Hematopoietic multipotent progenitor cell treated with erythropoietin and hydrocortisone succinate and interleukin-3 and kit ligand, for 8 days (in vitro differentiated cells): ENCODE measurements at regions not wholly inside any gene's neighbourhood (a gene's known extent, or its start where the extent isn't known, plus 50 kb on each side); places are given as distances from the start of the nearest gene placed in this dataset.

ENCODE experiments used
- DNase-seq: peaks from one replicate; pipeline ENCODE4 v3.0.0-alpha.2; 2015

DNA sequence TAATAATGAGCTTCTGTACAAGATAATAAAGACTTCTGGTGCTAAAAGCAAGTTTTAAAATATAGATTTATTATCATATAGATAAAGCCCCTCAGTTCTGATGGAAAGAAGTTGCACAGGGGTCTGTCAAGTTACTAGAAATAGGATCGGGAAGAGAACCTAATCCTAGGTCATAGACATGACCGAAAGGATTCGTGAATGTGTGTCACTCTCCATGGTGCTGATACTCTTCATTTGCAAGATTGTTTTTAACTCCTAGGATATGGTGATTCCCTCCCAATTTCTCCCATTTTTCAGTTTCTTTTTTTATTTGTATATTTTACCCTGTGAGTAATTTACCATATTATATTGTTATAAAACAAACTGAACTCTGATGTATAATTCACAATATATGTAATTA is 58.9 kb upstream of the CTNNA2 start:
- no peak for DNase-seq

DNA sequence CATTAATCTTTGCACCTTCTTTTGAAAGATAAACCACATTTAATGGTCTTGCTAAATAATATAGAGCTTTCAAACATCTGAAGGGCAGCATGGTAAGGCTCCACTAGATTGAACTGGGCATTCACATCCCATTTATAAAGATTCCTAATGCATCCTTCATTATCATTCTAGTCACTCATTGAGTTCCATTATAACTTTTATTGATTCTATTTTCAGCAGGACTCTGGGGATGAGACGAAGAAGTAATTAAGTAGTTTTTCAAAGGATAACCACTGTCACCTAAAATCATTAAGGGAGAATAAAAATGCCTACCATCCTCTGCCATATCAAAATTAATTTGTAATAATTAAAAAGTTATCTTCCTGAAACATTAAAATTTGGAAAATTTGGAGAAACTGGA is 60.2 kb upstream of the CTNNA2 start:
- no peak for DNase-seq

DNA sequence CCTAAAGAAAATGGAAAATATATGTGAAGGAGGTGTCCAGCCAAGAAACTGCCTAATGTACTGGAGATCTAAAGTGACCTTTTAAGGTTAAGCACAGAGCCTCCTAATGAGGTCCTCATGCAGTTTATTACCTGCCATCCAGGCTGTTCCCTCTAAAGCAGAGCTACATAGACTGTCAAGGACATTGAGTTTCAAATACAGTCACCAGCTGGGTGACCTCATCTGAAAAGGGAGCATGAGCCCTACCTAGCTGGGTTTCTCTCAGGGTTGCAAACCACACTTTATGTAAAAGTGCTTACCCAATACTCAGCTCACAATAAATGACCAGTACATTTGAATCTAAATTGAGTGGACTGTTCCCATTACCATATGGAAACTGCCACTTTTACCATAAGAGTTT is 65.4 kb upstream of the CTNNA2 start:
- no peak for DNase-seq

DNA sequence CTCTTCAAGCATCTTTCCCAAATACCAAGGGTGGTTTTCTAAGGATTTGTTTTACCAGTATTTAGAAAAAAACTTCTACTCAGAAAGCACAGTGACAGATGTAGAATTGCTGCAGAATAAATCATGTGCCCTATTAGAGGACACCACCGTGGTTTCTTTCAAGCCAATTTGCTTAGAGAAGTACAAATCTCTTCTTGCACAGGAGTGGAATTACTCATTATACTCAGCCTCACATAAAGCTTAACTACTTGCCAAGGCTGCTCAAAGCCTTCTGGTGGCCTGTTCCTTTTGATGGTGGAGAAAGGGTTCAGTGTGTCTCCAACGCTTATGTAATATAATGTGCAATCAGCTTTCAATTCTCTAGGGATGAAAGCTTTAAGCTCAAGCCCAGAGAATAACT is 66.5 kb upstream of the CTNNA2 start:
- no peak for DNase-seq

DNA sequence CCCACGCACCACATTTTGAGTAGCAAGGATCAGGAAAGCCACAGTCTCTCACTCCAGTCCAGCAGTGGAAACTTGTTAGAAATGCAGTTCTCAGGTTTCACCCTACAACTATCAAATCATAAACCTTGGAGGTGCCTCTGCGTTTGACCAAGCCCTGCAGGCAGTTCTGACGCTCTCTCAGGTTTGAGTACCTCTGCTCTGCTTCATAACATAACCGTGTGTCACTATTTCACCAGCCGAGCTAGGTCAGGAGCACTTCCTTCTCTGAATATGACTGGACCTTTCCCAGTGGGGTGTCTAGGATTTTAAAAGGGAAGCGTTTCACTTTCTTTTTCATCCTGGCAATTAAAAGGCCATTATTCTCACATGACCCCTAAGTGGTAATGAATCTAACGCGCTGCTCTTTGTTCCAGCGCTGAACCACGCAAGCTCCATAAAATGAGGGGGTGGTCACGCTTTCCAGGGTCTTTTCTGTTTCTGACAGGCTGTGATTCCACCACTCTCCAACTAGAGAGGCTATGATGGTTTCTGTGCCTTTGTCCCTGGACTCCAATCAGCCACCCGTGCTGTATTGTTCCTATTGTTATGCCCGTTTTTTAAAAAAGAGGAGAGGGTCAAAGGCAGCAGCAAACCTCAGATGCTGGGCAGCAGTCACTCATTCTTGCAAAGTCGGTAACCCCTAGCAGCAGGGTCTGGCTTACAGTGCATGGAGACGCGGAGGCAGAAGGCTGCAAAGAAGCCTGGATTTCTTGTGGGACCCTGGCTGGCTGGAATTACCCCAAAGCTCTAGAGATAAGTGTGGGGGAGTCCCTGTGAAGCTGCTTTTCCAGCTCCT is 75.2 kb upstream of the CTNNA2 start:
- no peak for DNase-seq

DNA sequence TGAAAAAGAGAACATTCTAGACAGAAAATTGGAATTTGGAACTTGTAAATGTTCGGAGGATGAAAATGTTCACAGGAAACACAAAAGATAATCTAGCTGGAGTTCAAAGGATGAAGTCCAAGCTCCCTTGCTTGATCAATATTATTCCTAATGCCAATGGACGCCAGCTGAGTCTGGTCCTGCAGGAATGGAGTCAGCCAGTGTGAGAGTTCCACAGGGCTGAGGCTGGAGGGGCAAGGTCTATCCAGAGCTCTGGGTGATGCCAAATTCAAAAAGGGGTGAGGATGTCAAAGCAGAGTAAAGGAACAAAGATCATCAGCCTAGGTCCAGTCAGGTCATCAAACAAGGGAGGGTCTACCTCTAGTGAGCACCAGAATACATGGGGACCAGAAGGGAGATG is 78.5 kb upstream of the CTNNA2 start:
- no peak for DNase-seq

DNA sequence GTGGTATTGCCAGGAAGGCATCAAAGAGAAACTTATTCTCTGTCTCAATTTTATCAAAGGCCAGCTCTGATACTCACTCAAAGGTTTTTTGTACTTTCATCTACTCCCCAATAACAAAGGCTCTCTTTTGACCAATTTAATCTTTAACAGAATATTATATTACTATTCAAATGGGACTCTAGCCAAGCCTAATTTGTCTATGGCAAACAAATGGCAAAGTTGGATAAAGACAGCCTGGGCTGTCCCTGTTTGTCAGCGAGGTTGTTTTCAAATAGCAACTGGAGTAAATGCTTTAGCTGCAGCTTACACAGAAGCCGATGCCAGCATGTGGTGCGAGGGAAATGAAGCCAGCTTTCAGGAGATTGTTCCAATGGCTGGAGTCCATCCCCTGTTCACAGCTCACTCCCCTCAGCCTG is 80.1 kb upstream of the CTNNA2 start:
- DNase-seq = no peak

DNA sequence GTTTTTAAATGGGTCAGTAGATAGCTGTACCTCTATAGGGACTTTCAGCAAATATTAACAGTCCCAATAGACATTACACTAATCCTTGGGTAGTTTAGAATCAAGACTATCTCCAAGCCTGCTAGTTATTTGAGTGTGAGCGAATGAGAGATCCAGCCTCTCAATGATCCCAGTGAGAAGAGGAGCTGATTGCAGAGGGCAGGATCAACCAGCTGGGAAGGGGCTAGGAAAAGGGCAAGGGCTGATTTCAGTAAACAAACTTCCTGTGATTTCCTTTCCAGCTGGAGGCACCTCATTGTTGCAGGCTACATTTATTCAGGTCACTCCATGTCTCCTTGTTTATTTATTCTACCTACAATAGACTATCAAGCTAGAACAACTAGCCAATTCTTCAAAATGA is 84.1 kb upstream of the CTNNA2 start:
- DNase-seq = no peak

DNA sequence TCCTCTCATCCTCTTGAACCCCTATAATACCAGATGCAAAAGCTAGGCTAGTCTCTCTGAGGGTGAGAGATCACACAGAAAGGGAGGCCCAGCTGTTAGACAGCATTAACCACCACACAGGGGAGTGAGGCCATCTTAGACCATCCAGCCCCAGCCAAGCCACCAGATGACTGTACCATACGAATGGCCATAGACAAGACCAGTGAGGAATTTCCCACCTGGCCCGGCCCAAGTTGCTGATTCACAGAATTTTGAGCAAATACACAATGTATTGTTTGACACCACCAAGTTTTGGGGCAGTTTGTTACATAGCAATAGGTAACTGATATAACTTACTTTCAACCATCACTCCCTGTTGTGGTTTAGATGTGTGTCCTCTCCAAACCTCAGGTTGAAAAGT is 98.2 kb upstream of the CTNNA2 start:
- DNase-seq = no peak

DNA sequence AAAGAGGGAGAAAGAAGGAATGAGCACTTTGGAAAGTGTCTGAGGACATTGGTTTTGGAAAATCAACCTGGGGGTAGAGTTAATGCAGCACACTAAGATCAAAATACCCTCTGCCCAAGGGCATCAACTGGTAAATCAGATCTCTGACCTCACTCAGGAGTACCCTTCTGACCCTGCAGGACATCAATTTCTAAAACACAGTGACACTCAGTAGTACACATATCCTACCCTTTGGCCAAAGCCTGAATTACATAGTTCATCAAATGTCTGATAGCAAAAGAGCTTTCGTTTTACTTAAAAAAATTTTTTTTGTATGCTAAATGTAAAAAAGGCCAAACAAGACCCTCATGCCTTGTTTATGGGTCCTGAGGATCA is 118.4 kb upstream of the CTNNA2 start:
- no peak for DNase-seq

DNA sequence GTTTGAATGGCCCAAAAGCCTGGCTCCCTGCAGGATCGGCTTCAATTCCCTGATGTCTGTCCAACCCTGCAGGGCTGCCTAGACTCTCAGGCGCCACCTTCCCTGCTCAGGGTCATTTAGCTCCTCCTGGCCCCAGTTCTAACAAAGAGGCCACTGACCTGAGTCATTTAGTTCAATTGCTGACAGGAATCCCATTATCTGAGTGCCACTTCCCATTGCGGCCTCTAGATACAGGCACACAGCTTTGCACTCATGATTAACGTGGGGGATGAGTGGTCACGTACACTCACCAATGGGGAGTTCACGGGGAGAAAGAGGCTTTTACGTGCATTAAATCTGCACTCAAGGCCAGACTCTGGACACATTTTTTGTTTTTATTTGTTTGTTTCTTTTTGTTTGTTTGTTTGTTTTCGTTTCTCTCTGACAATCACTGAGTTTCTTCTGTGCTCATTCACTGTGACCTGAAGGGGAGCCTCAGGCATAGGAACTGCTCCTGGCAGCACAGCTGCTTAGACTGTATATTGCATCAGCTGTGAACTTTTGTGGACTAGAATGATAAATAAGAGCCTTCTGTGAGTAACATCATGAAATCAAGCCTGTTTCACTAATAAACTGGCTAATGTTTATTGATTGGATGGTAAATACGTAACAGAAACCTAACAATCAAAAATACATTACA is 118.9 kb upstream of the CTNNA2 start:
- no peak for DNase-seq

DNA sequence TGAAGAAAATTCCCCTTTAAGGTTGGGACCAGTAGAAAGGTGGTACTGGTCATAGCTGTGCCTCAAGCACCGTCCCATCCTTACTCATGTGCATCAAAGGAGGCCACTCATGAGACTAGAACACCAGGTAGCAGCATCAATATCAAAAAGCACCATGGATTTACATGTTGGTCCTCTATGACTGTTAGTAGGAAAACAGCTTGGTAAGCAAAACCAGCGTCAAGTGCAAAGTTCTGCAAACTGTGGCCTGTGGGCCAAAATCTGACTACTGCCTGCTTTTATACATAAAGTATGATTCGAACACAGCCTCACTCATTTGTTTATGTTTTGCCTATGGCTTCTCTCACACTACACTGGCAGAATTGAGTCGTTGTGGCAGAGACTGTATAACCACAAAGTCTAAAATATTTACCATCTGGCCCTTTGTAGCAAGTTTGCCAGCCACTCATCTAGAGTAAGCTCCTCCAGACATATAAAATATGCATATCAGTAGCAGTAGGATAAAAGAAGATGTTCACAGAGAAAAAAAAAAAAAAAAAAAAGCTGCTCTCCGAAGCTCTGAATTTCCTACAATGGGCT is 119.7 kb upstream of the CTNNA2 start:
- no peak for DNase-seq

DNA sequence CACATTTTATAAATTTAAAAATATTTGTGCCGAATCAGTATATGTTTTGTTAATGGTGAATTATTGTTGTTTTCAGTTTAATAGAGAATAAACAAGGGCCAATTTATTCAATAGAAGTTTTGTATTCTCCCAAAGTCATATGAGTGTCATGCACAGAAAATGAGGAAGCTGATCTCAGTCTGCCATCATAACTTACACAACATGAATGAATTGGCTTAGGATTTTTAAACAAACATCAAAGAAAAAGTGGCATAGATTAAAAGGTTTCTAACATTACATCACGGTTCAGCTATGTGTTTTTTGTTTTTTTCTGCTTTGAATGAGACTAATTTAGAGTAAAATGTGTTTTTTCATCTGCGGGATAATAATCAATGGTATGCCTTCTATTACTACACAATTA is 123.4 kb upstream of the CTNNA2 start:
- no peak for DNase-seq

DNA sequence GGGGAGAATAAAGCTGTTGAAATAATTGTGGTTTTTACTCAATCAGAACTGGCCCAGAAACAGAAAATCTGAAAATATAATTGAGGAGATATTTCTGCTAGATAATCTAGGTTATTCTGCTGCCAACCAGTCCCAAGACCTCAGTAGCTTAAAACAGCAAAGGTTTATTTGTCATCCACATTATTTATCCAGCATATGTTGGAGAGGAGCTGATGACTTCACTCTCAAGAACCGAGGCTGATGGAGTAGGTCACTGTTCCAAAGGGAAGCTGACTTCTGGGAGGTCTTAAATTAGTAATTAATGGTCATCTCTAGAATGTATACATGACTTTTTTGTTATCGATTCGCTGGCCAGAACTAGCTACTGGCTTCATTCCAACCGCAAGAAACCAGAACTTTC is 124.8 kb upstream of the CTNNA2 start:
- no peak for DNase-seq

DNA sequence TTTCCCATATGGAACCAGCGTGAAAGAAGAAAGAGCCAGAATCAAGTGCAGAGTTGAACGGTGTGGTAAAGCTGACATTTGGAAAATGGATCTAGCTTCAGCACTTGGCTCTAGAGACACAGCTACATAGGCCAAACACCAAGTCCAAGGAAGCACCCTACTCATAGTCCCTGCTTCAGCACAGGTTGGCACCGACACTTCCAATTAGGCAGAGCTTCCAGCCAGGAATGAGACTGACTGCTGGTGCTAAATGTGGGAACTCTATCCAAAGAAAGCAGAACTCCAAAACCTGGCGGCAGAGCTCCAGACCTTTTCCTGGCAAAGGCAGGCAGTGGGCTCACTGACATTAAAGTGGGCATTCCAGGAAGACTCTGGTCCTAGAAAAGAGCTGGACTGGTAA is 125.4 kb upstream of the CTNNA2 start:
- DNase-seq = no peak

DNA sequence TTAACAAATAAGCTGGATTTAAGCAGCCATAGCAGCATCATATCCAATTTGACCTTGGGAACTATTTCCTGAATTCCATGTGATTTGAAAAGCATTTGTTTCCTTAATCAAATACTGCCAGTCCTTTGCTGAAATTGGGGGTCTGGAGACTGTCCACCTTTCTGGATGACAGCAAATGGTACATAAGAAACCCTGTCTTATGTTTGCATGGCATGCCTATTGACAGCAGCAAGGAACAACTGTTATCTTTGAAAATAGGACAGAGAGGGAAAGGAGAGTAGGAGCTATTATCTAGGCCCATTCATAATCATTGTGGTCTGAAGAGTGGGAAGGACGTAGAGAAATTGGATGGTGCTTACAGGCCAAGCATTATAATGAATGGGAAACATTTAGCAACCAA is 129.2 kb upstream of the CTNNA2 start:
- DNase-seq = no peak

DNA sequence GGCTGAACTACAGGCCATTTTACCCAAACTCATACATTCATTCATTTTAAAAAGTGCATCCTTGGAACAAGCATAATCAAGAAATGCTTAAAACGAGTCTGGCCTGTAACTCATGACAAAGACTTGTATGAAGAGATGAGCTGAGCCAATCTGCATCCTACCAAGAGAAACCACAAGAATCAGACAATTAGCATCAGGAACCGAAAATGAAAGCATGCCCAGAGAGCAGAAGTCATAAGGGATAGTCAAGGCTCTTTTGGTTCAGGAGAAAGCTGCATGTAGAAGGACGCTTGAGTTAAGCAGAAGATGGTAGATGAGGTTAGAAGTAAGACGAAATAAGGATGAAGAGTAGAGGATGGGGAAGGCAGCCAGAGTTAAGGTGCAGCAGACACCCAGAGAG is 137.0 kb upstream of the CTNNA2 start:
- no peak for DNase-seq

DNA sequence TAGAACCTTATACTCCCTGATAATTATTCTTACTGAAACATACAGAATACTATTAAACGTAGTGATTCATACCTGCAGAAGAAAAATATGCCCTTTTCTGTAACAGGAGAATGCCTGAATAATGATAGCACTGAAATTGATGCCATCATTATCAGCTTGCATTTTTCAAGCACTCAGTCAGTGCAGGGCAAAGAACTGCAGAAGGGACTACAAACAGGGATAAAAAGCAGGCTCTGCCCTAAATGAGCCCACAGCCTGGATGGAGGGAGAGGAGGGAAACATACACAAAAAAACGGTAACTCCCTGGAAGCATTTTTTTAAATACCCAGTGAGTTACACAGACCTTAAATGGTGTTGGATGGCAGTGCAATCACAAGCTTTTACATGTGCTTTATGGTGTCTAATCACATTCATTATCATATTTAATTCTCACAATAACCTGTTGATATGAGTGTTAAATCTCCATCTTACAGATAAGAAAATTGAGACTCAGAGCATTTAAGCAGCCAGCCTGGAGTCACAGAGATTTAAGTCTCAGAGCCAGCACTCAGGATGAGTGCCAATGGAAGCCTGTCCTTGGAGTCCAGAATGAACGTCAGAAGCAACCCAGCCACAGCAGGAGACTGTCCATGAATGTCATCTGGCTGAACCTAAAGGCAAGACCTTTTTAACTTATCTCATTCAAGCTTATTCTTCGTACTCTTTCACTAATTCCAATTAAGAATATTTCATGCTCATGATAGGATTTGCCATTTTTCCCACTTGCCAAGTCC is 139.3 kb upstream of the CTNNA2 start:
- no peak for DNase-seq

DNA sequence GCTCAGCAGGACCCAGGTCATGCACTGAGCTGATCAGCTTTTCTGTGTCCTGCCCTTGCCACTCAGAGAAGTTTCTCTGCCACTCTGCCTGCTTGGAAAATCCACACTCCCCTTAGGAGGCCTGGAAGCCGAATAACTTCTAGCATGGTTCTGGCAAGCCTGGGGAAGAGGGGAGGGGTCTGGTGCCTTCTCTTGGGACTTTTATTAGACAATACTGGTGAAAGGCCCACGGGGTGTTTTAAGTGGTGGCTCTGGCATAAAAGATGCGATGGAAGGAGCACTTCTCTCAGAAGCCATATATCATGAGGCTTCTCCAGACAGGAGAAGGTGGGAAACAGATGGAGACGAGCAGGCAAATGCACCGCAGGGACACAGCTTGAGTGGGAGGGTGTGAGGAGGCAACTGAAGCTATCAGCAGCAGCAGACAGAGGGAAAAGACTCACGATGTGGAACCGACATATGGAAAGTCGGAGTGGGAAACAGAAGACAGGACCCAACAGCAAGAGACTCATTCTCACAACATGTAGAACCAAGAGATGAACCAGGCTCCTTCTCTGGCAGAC is 141.8 kb upstream of the CTNNA2 start:
- no peak for DNase-seq

DNA sequence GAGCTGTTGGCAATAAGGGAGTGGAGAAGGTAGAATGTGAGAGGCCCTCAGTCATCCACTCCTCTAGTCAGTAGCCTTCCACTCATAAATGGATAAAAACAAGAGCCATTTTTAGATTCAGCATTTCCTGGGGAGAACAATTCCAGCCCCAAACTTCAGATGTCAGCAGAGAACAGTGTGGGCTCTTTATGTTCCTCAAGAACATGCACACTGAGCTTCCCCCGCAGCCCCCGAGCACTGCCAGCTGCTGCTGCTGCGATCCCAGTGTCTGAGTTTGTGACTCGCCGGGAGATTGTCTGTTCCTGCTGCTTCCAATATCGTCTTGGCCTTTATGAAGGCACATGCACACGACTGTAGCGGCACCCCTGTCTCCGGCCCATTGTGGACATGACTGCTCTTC is 143.7 kb upstream of the CTNNA2 start:
- DNase-seq = no peak

DNA sequence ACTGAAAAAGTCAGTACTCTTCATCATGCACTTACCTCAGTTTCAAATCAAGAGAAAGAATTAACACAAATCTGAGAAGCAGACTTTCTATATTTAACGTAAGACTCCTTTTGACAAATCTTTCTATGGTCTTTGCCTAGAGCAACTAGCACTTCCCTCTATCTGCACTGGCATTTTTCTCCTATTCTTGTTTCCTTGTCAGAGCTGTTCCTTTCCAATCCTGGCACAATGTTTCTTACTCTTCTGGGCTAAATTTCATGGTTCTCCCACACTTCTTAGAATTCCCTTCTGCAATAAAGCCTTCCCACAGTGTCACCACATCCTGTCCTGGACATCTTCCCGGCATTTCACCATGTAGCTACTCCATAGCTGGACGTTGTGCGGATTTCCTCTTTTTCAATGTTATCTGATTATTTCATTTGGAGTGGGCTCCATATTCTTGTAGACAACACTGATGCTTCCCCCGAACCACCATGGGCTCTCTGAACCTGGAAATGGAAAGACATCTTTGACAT is 144.7 kb upstream of the CTNNA2 start:
- DNase-seq = no peak

DNA sequence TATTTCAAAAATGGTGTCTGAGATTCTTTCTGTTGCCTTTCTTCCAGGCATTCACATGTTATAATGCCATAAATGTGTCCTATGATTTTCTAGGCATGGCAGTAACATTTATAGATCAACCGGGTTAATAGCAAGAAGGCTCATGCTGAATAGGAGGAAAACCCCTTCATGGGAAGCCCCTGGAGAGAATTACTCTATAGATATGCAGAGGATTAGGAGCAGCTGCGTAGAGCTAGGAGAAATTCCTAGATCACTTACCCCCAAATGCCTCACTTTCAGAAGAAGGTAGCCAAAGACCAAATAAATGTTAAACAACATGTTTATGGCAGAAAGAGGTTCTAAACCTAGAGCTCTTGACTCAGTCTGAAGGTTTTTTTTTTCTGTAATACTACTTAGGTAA is 153.4 kb upstream of the CTNNA2 start:
- DNase-seq = no peak

DNA sequence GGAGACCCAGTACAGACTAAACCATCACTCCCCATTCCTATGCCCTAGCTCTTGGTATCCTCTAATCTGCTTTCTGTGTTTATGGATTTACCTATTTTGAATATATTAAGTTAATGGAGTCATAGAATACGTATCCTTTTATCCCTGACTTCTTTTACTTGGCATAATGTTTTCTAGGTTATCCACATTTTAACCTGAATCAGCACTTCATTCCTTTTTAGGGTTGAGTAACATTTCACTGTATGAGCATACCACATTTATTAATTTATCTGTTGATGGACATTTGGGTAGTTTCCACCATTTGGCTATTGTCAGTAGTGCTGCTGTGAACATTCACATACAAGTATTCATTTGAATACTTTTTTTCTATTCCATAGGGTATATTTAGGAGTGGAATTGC is 157.3 kb upstream of the CTNNA2 start:
- no peak for DNase-seq
